ENCODE measurements at regions not wholly inside any gene's neighbourhood (a gene's known extent, or its start where the extent isn't known, plus 50 kb on each side); places are given as distances from the start of the nearest gene placed in this dataset.

- no peak for TF ChIP-seq POLR2AphosphoS5 (IDR thresholded peaks at IDR 0.05; ENCODE audit: borderline replicate concordance, low read depth, low read length)
- TF ChIP-seq EZH2 (IDR thresholded peaks at IDR 0.05), result no peak
- no peak for TF ChIP-seq FOXP2 (optimal IDR thresholded peaks at IDR 0.05; ENCODE audit: control extremely low read depth, extremely low read length, insufficient read depth)
Measured at GRCh38 chr1:37362594-37363385, 111.6 kb upstream of the ZC3H12A start.
